HepG2 (cell line): ENCODE measurements at regions not wholly inside any gene's neighbourhood (a gene's known extent, or its start where the extent isn't known, plus 50 kb on each side); places are given as distances from the start of the nearest gene placed in this dataset.

Experiments
- ATAC-seq: fragments of 200-7000 bp; cut with Tn5 transposase; 3 replicates; pipeline ENCODE4 v1.9.1; 2020; ENCODE audit warnings: mild to moderate bottlenecking, moderate library complexity
- BruUV-seq: library from RNA; stranded (reverse); fragments of 400-500 nt; replicated peaks from 2 replicates; lab custom pipeline; 2021; lab: Mats Ljungman, UMichigan
- CTCF ChIA-PET: fragments of 300-600 bp; formaldehyde crosslinking; extraction: SDS; loops from one replicate; lab custom pipeline; 2021; ENCODE audit warnings: low total read pairs, inconsistent platforms, low intra/inter-chr PET ratio; lab: Yijun Ruan, JAX
- POLR2A ChIA-PET: fragments of 350-600 bp; sonication (Branson Sonifier 250); formaldehyde crosslinking; loops from one replicate; lab custom pipeline; 2020; ENCODE audit warnings: antibody characterized with exemption, inconsistent platforms; lab: Yijun Ruan, JAX
- DNase-seq: peaks from one replicate; pipeline ENCODE4 v3.0.0-alpha.2; 2015; ENCODE audit warnings: low spot score
- FAIRE-seq: peaks from 3 replicates; lab custom pipeline; 2011; peaks lifted over from hg19 to GRCh38; lab: Jason Lieb, UNC
- H2AFZ ChIP-seq: one replicate; pipeline ENCODE4 v1.6.1; 2011; ENCODE audit warnings: low read length, inconsistent platforms
- H3K27ac ChIP-seq: fragments of 300-600 bp; 3 replicates; pipeline ENCODE4 v1.8.0; 2011; ENCODE audit warnings: mixed run types, mild to moderate bottlenecking, mixed read lengths, low read length, inconsistent platforms; ENCODE audit not compliant: insufficient read depth; ENCODE audit errors: extremely low read length
- H3K27me3 ChIP-seq, 2 experiments: fragments of 200-600 bp in 1 of 2; 2 replicates in 1 of 2; 3 replicates in 1 of 2; pipeline versions ENCODE4 v1.6.0 to v1.8.0; 2011; ENCODE audit warnings: low read length in 2 of 2, mild to moderate bottlenecking in 2 of 2, moderate library complexity in 2 of 2, inconsistent platforms in 1 of 2; ENCODE audit not compliant: insufficient read depth in 2 of 2, control insufficient read depth in 1 of 2
- H3K36me3 ChIP-seq, 2 experiments: fragments of 200-600 bp in 1 of 2; replicated peaks in 1 of 2; 2 replicates in 1 of 2; 3 replicates in 1 of 2; pipeline versions ENCODE4 v1.5.1 to v1.8.0; 2011; ENCODE audit warnings: low read length in 2 of 2, inconsistent platforms in 1 of 2; ENCODE audit not compliant: insufficient read depth in 2 of 2, control insufficient read depth in 1 of 2
- H3K4me1 ChIP-seq: 2 replicates; pipeline ENCODE4 v1.5.1; 2012; ENCODE audit warnings: low read length, inconsistent platforms; ENCODE audit not compliant: insufficient read depth
- H3K4me2 ChIP-seq: 2 replicates; pipeline ENCODE4 v1.6.0; 2011; ENCODE audit warnings: low read depth, low read length, inconsistent platforms
- H3K4me3 ChIP-seq, 3 experiments: fragments of 200-600 bp in 1 of 3; sonication (generic), shearing (Covaris generic) in 1 of 3; replicated peaks in 1 of 3; 2 replicates each; pipeline ENCODE4 v1.5.1; 2011 to 2016; ENCODE audit warnings: low read length in 3 of 3, inconsistent platforms in 2 of 3, low read depth in 2 of 3, mild to moderate bottlenecking in 2 of 3, control low read depth in 1 of 3, mixed read lengths in 1 of 3; ENCODE audit not compliant: insufficient read depth in 1 of 3
- H3K79me2 ChIP-seq: one replicate; pipeline ENCODE4 v1.6.1; 2011; ENCODE audit warnings: low read length, inconsistent platforms; ENCODE audit not compliant: insufficient read depth
- H3K9ac ChIP-seq: 2 replicates; pipeline ENCODE4 v1.6.0; 2011; ENCODE audit warnings: mild to moderate bottlenecking, low read depth, low read length, inconsistent platforms; ENCODE audit not compliant: insufficient read depth
- H3K9me3 ChIP-seq: 2 replicates; pipeline ENCODE4 v1.5.1; 2012; ENCODE audit warnings: mild to moderate bottlenecking, low read length
- H4K20me1 ChIP-seq: 2 replicates; pipeline ENCODE4 v1.6.0; 2011; ENCODE audit warnings: inconsistent platforms, mild to moderate bottlenecking, low read length, moderate library complexity; ENCODE audit not compliant: insufficient read depth
- CC2D1A ChIP-seq: sonication (generic); formaldehyde crosslinking; IDR thresholded peaks from 2 replicates; pipeline ENCODE4 v1.8.1; 2023; ENCODE audit warnings: mild to moderate bottlenecking, missing genetic modification reagents
- HES4 ChIP-seq: sonication (generic); formaldehyde crosslinking; IDR thresholded peaks from 2 replicates; pipeline ENCODE4 v1.9.0; 2021; ENCODE audit warnings: mild to moderate bottlenecking, missing genetic modification reagents, borderline replicate concordance
- HOXA3 ChIP-seq: sonication (generic); formaldehyde crosslinking; IDR thresholded peaks from 2 replicates; pipeline ENCODE4 v1.5.0; 2020; ENCODE audit warnings: missing genetic modification reagents
- MED13 ChIP-seq: sonication (generic); formaldehyde crosslinking; IDR thresholded peaks from 2 replicates; pipeline ENCODE4 v1.5.0; 2020; ENCODE audit warnings: missing genetic modification reagents
- POLR2G ChIP-seq: fragments of 200-400 bp; formaldehyde crosslinking; IDR thresholded peaks from 2 replicates; pipeline ENCODE4 v1.6.1; 2018; ENCODE audit warnings: mild to moderate bottlenecking, low read depth, low read length, moderate library complexity
- RBFOX2 ChIP-seq: fragments of 200-400 bp; formaldehyde crosslinking; IDR thresholded peaks from 2 replicates; pipeline ENCODE4 v1.6.1; 2017; ENCODE audit warnings: low read depth, mild to moderate bottlenecking, low read length
- SNAI1 ChIP-seq: sonication (generic); formaldehyde crosslinking; IDR thresholded peaks from 2 replicates; pipeline ENCODE4 v1.5.0; 2020; ENCODE audit warnings: mild to moderate bottlenecking, missing genetic modification reagents, borderline replicate concordance
- SOX5 ChIP-seq: IDR thresholded peaks from 2 replicates; pipeline ENCODE4 v1.6.1; 2016; ENCODE audit warnings: borderline replicate concordance
- SUZ12 ChIP-seq: fragments of 150-350 bp; IDR thresholded peaks from 2 replicates; pipeline ENCODE4 v1.6.1; 2014; ENCODE audit warnings: low read depth, low read length
- TSC22D2 ChIP-seq: sonication (generic); formaldehyde crosslinking; IDR thresholded peaks from 2 replicates; pipeline ENCODE4 v1.5.1; 2020; ENCODE audit warnings: missing genetic modification reagents, mild to moderate bottlenecking, borderline replicate concordance
- ZNF225 ChIP-seq: sonication (generic); formaldehyde crosslinking; IDR thresholded peaks from 2 replicates; pipeline ENCODE4 v1.4.0; 2020; ENCODE audit warnings: mild to moderate bottlenecking, missing genetic modification reagents
- ZNF282 ChIP-seq: fragments of 450-650 bp; IDR thresholded peaks from 2 replicates; pipeline ENCODE4 v1.6.1; 2018; ENCODE audit not compliant: partially characterized antibody
- ZNF317 ChIP-seq: sonication (generic); formaldehyde crosslinking; IDR thresholded peaks from 2 replicates; pipeline ENCODE4 v1.5.0; 2020; ENCODE audit warnings: mild to moderate bottlenecking, missing genetic modification reagents
- ZNF564 ChIP-seq: sonication (generic); formaldehyde crosslinking; IDR thresholded peaks from 2 replicates; pipeline ENCODE4 v1.8.1; 2023; ENCODE audit warnings: mild to moderate bottlenecking, missing genetic modification reagents
- ZNF879 ChIP-seq: sonication (generic); formaldehyde crosslinking; IDR thresholded peaks from 2 replicates; pipeline ENCODE4 v1.8.1; 2023; ENCODE audit warnings: missing genetic modification reagents
- ZNF883 ChIP-seq: sonication (generic); formaldehyde crosslinking; IDR thresholded peaks from 2 replicates; pipeline ENCODE4 v1.5.1; 2020; ENCODE audit warnings: mild to moderate bottlenecking, missing genetic modification reagents; ENCODE audit errors: not compliant biosample characterization
- ZNF891 ChIP-seq: sonication (generic); formaldehyde crosslinking; IDR thresholded peaks from 2 replicates; pipeline ENCODE4 v1.5.0; 2020; ENCODE audit warnings: mild to moderate bottlenecking, missing genetic modification reagents
- WGBS: methylation state at CpG from one replicate; pipeline ENCODE4 v1.1.6; 2017; ENCODE audit warnings: low lambda C conversion rate; 5-methylcytosine and 5-hydroxymethylcytosine counted together
- in situ Hi-C: cut with HindIII; loops from 2 replicates; pipeline ENCODE4 v1.10.0; 2017; ENCODE audit warnings: low pct_unique_long_range_greater_than_20kb; ENCODE audit not compliant: extremely low pct_ligation_motif_present
- intact Hi-C: fragments of 100-400 bp; cut with micrococcal nuclease; formaldehyde crosslinking; loops from one replicate; pipeline ENCODE4 v1.10.0; 2022; ENCODE audit not compliant: unreplicated experiment
- TF ChIP-seq, protein P1 (sequence below): sonication (generic); formaldehyde crosslinking; IDR thresholded peaks from 2 replicates; pipeline ENCODE4 v1.8.1; 2023; ENCODE audit warnings: mild to moderate bottlenecking, missing genetic modification reagents, borderline replicate concordance
- TF ChIP-seq, protein P2 (sequence below): sonication (generic); formaldehyde crosslinking; IDR thresholded peaks from 2 replicates; pipeline ENCODE4 v1.4.0; 2020; ENCODE audit warnings: missing genetic modification reagents
- TF ChIP-seq, protein P3 (sequence below): sonication (generic); formaldehyde crosslinking; IDR thresholded peaks from 2 replicates; pipeline ENCODE4 v1.8.1; 2023; ENCODE audit warnings: mild to moderate bottlenecking, missing genetic modification reagents

DNA sequence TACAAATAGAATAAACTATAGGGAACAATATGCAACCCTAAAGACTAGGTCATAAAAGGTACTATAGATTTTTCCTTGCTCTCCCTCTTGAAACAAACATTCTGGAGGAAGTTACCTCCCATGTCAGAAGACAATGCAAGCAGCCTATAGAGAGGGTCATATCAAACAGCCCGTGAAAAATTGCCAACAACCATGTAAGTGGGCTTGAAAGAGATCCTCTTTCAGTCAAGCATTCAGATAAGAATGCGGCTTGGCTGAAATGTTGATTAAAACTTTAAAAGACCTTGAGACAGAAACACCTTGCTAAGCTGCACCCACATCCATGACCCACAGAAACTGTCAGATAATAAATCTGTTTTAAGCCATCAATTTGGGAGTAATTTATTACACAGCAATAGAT, 526.6 kb upstream of the GHITM start:
- in situ Hi-C loops: no loop called here
- CTCF ChIA-PET: no interaction called here
- H2AFZ ChIP-seq: no peak overlapping the region
- H3K4me3 ChIP-seq: no peak overlapping the region
- no peak for TF ChIP-seq HOXA3
- TF ChIP-seq TSC22D2 (CRISPR knock-in tag): no peak
- no peak for TF ChIP-seq ZNF891 (CRISPR knock-in tag)
- TF ChIP-seq ZNF883 (CRISPR knock-in tag): no peak
- TF ChIP-seq CC2D1A: no peak
- TF ChIP-seq RBFOX2: no peak
- TF ChIP-seq SUZ12: no peak
- TF ChIP-seq MED13 (CRISPR knock-in tag): no peak
- TF ChIP-seq SOX5 (CRISPR knock-in tag): no peak
- TF ChIP-seq, protein P1, sequence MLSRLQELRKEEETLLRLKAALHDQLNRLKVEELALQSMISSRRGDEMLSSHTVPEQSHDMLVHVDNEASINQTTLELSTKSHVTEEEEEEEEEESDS: no peak
- no peak for TF ChIP-seq ZNF282
- no peak for TF ChIP-seq SNAI1 (CRISPR knock-in tag)
- no peak for TF ChIP-seq ZNF225 (CRISPR knock-in tag)
- no peak for TF ChIP-seq HES4 (CRISPR knock-in tag)
- TF ChIP-seq, protein P2, sequence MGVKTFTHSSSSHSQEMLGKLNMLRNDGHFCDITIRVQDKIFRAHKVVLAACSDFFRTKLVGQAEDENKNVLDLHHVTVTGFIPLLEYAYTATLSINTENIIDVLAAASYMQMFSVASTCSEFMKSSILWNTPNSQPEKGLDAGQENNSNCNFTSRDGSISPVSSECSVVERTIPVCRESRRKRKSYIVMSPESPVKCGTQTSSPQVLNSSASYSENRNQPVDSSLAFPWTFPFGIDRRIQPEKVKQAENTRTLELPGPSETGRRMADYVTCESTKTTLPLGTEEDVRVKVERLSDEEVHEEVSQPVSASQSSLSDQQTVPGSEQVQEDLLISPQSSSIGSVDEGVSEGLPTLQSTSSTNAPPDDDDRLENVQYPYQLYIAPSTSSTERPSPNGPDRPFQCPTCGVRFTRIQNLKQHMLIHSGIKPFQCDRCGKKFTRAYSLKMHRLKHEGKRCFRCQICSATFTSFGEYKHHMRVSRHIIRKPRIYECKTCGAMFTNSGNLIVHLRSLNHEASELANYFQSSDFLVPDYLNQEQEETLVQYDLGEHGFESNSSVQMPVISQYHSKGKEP: no peak
- no peak for TF ChIP-seq POLR2G
- no peak for TF ChIP-seq ZNF564
- TF ChIP-seq, protein P3, sequence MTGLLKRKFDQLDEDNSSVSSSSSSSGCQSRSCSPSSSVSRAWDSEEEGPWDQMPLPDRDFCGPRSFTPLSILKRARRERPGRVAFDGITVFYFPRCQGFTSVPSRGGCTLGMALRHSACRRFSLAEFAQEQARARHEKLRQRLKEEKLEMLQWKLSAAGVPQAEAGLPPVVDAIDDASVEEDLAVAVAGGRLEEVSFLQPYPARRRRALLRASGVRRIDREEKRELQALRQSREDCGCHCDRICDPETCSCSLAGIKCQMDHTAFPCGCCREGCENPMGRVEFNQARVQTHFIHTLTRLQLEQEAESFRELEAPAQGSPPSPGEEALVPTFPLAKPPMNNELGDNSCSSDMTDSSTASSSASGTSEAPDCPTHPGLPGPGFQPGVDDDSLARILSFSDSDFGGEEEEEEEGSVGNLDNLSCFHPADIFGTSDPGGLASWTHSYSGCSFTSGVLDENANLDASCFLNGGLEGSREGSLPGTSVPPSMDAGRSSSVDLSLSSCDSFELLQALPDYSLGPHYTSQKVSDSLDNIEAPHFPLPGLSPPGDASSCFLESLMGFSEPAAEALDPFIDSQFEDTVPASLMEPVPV (CRISPR knock-in tag): no peak
- TF ChIP-seq ZNF879 (CRISPR knock-in tag): no peak
- no peak for TF ChIP-seq ZNF317 (CRISPR knock-in tag)
- TF ChIP-seq, all 625 proteins: peak for 0
- no peak overlapping the region for H3K9ac ChIP-seq
- FAIRE-seq (no peak), ATAC-seq (no peak), DNase-seq (no peak)
- H3K4me1 ChIP-seq: no peaks in the 10 kb centered on the region
- H4K20me1 ChIP-seq: no peaks in the 10 kb centered on the region
- intact Hi-C loops: no loop called here
- H3K36me3 ChIP-seq: no peaks in the 10 kb centered on the region
- no TSS peak for BruUV-seq
- no peaks in the 10 kb centered on the region for H3K79me2 ChIP-seq
- no peaks in the 10 kb centered on the region for H3K27me3 ChIP-seq
- H3K27ac ChIP-seq: no peak overlapping the region
- WGBS: 12% methylated on average over 2 of the region's 2 CpGs
- H3K9me3 ChIP-seq: peaks cover 85% of the 10 kb centered on the region
- POLR2A ChIA-PET: no interaction called here
- no peak overlapping the region for H3K4me2 ChIP-seq
